ENCODE measurements at regions not wholly inside any gene's neighbourhood (a gene's known extent, or its start where the extent isn't known, plus 50 kb on each side); places are given as distances from the start of the nearest gene placed in this dataset.
A peak's percentile ranks its signal among the peaks of the same experiment; 100 is the strongest.
"Not testable (repeated sequence)": the region's sequence is repeated elsewhere in the genome, so short reads cannot be mapped to it uniquely, and the experiment has no call there.

DNA sequence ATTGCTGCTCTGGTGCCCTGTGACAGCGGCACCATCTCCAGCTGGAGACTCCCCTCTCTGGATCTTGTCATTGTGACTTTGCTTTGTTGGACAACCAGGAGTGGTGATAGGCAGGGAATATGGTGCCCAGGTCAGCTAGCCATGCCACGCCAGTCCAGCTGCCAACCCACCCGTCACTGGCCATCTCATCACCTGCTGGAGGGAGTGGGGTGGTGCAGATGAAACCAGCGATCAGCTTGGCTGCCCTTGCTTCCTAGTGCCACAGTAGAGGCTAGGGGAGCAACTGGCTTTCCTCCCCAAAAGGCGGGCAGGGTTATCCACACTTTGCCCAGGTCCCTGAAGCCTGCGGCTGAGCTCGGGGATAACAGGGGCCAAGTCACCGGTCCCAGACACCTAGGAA lies 129.6 kb downstream of the POTEM start:
- WGBS (ENCODE audit: low lambda C conversion rate), result 89% methylated on average over 7 of the region's 8 CpGs
- POLR2A ChIA-PET, result not testable (repeated sequence)

GRCh38 chr14:19097306-19097705 lies 130.1 kb downstream of the POTEM start:
- H3K79me2 ChIP-seq (ENCODE audit: insufficient read depth); H2AFZ ChIP-seq (ENCODE audit: low read depth); POLR2A ChIA-PET; H3K9me2 ChIP-seq; H3K9me3 ChIP-seq; H3K27me3 ChIP-seq (ENCODE audit: insufficient read depth); H3K27ac ChIP-seq (ENCODE audit: low read depth in 2 of 2, low read length in 1 of 2); H3F3A ChIP-seq (replicated peaks; ENCODE audit: insufficient read depth); H3K4me3 ChIP-seq (ENCODE audit: low read depth in 2 of 2, low read length in 1 of 2); H3K9ac ChIP-seq; H3K4me2 ChIP-seq; CTCF ChIA-PET; H3K4me1 ChIP-seq (ENCODE audit: control insufficient read depth in 1 of 2, insufficient read depth in 2 of 2, low read depth in 1 of 2, low read length in 1 of 2); DNase-seq; H3K36me3 ChIP-seq (replicated peaks in 1 of 2; ENCODE audit: control insufficient read depth in 1 of 2, insufficient read depth in 2 of 2, low read length in 1 of 2): not testable (repeated sequence)
- WGBS (ENCODE audit: low lambda C conversion rate), result 92% methylated on average over 13 of the region's 28 CpGs
- H4K20me1 ChIP-seq (ENCODE audit: insufficient read depth), result peaks cover 20% of the 10 kb centered on the region

More for the DNA sequence above, 129.6 kb downstream of the POTEM start:
- H3K27me3 ChIP-seq (ENCODE audit: insufficient read depth); H3K9ac ChIP-seq; H3K9me2 ChIP-seq; H2AFZ ChIP-seq (ENCODE audit: low read depth); H3K27ac ChIP-seq (ENCODE audit: low read depth in 2 of 2, low read length in 1 of 2); CTCF ChIA-PET; H3K4me1 ChIP-seq (ENCODE audit: control insufficient read depth in 1 of 2, insufficient read depth in 2 of 2, low read depth in 1 of 2, low read length in 1 of 2); DNase-seq; H3K4me2 ChIP-seq; H3K36me3 ChIP-seq (replicated peaks in 1 of 2; ENCODE audit: control insufficient read depth in 1 of 2, insufficient read depth in 2 of 2, low read length in 1 of 2); H3K9me3 ChIP-seq; H3K79me2 ChIP-seq (ENCODE audit: insufficient read depth); H3K4me3 ChIP-seq (ENCODE audit: low read depth in 2 of 2, low read length in 1 of 2); H3F3A ChIP-seq (replicated peaks; ENCODE audit: insufficient read depth): not testable (repeated sequence)
- peaks cover 20% of the 10 kb centered on the region for H4K20me1 ChIP-seq (ENCODE audit: insufficient read depth)
- TF ChIP-seq CTCF (IDR thresholded peaks at IDR 0.05), result peak; percentile 29; the same call in 1 of the 2 replicates

DNA sequence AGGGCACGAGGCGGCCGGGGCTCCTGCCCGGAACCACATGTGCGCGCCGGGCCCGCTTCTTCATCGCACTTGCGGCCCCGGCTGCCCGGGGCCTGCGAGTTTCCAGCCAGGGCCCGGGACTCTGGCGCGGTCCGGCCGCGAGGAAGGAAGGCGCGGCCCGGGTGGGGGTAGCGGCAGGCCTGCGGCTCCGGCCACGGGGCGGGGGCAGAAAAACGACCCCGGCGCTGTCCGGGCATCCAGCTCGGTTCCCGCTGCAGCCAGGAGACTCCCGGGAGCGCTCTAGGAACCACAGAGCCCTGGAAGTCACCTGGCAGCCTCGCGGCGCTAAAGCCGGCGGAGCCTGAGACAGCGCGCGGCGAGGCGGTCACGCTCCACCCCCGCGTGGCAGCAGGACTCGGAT lies 130.5 kb downstream of the POTEM start:
- peaks cover 20% of the 10 kb centered on the region for H4K20me1 ChIP-seq (ENCODE audit: insufficient read depth)
- H3K9me2 ChIP-seq; H3K79me2 ChIP-seq (ENCODE audit: insufficient read depth); H3F3A ChIP-seq (replicated peaks; ENCODE audit: insufficient read depth); H3K4me3 ChIP-seq (ENCODE audit: low read depth in 2 of 2, low read length in 1 of 2); H3K27me3 ChIP-seq (ENCODE audit: insufficient read depth); H3K9ac ChIP-seq; H3K36me3 ChIP-seq (replicated peaks in 1 of 2; ENCODE audit: control insufficient read depth in 1 of 2, insufficient read depth in 2 of 2, low read length in 1 of 2); H2AFZ ChIP-seq (ENCODE audit: low read depth); CTCF ChIA-PET; DNase-seq; H3K4me1 ChIP-seq (ENCODE audit: control insufficient read depth in 1 of 2, insufficient read depth in 2 of 2, low read depth in 1 of 2, low read length in 1 of 2); POLR2A ChIA-PET; H3K27ac ChIP-seq (ENCODE audit: low read depth in 2 of 2, low read length in 1 of 2); H3K9me3 ChIP-seq; H3K4me2 ChIP-seq: not testable (repeated sequence)
- 85% methylated on average over 33 of the region's 49 CpGs for WGBS (ENCODE audit: low lambda C conversion rate)

DNA sequence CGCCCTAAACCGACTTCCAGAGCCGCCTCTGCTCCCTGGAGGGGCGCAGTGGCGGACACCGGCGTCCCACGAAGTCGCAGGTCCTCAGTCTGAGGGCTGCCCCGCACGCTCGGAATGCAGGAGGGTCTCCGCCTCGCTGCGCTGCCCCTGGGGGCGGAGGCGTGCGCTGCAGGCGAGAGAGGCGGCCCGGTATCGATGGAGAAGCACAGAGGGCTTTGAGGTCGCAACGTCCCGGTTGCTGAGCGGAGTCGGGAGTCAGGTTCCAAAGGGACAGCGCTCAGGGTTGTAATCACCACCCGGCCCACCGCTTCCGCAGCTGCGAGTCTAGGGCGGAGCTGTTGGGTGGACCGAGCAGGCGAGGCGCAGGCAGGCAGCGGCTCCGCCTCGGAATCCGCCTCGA lies 131.0 kb downstream of the POTEM start:
- H3K27ac ChIP-seq (ENCODE audit: low read depth in 2 of 2, low read length in 1 of 2); H3K79me2 ChIP-seq (ENCODE audit: insufficient read depth); H3K9me3 ChIP-seq; H3K36me3 ChIP-seq (replicated peaks in 1 of 2; ENCODE audit: control insufficient read depth in 1 of 2, insufficient read depth in 2 of 2, low read length in 1 of 2); POLR2A ChIA-PET; H3K4me1 ChIP-seq (ENCODE audit: control insufficient read depth in 1 of 2, insufficient read depth in 2 of 2, low read depth in 1 of 2, low read length in 1 of 2); H3F3A ChIP-seq (replicated peaks; ENCODE audit: insufficient read depth); CTCF ChIA-PET; H3K9ac ChIP-seq; H2AFZ ChIP-seq (ENCODE audit: low read depth); H3K9me2 ChIP-seq; H3K27me3 ChIP-seq (ENCODE audit: insufficient read depth); DNase-seq: not testable (repeated sequence)
- Histone ChIP-seq H3K4me2 (peak overlapping the region; percentile 83), H3K4me3 (ENCODE audit: low read depth in 2 of 2, low read length in 1 of 2) (peak overlapping the region in 1 of 2 experiments; percentile 46; a peak in 2 of 4 replicates), H4K20me1 (ENCODE audit: insufficient read depth) (peaks cover 20% of the 10 kb centered on the region)
- WGBS (ENCODE audit: low lambda C conversion rate), result 63% methylated on average over 19 of the region's 41 CpGs

GRCh38 chr14:19098732-19099131 lies 131.5 kb downstream of the POTEM start:
- H3F3A ChIP-seq (replicated peaks; ENCODE audit: insufficient read depth); H3K27me3 ChIP-seq (ENCODE audit: insufficient read depth); H3K27ac ChIP-seq (ENCODE audit: low read depth in 2 of 2, low read length in 1 of 2); H3K4me1 ChIP-seq (ENCODE audit: control insufficient read depth in 1 of 2, insufficient read depth in 2 of 2, low read depth in 1 of 2, low read length in 1 of 2); H3K36me3 ChIP-seq (replicated peaks in 1 of 2; ENCODE audit: control insufficient read depth in 1 of 2, insufficient read depth in 2 of 2, low read length in 1 of 2); POLR2A ChIA-PET; H3K9me2 ChIP-seq; H3K79me2 ChIP-seq (ENCODE audit: insufficient read depth); H3K9ac ChIP-seq; DNase-seq; H2AFZ ChIP-seq (ENCODE audit: low read depth); CTCF ChIA-PET; H3K9me3 ChIP-seq: not testable (repeated sequence)
- Histone ChIP-seq H3K4me2 (peak overlapping the region; percentile 83), H3K4me3 (ENCODE audit: low read depth in 2 of 2, low read length in 1 of 2) (peak overlapping the region; percentile 41 to 46; a peak in 2 of 4 replicates), H4K20me1 (ENCODE audit: insufficient read depth) (peaks cover 20% of the 10 kb centered on the region)
- WGBS (ENCODE audit: low lambda C conversion rate), result 61% methylated on average over 24 of the region's 34 CpGs
